SW 1271 (cell line): ENCODE measurements at regions not wholly inside any gene's neighbourhood (a gene's known extent, or its start where the extent isn't known, plus 50 kb on each side); places are given as distances from the start of the nearest gene placed in this dataset.
"Not testable (repeated sequence)": the region's sequence is repeated elsewhere in the genome, so short reads cannot be mapped to it uniquely, and the experiment has no call there.

ENCODE experiments used
- DNase-seq, 2 experiments: peaks; one replicate each; lab custom pipeline; 2025; lab: John Stamatoyannopoulos, UW

DNA sequence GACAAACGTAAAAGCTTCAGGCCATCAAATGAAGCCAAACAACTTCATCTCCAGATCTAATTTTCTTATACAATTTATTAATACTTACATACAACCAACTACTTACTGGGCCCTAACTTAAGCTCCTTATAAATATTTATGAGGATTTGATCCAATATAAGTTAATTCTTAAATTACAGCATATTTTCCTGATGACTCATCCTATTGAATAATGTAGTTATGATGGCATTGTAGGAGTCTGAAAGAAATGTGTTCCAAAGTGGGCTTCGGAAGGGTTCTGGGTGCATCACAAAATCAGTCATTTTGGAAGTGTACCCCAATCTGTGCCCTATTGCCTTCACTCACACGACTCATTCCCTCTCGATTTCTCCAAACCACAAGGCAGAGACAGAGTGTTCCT is 455.1 kb upstream of the CTSO start:
- DNase-seq: no peak

DNA sequence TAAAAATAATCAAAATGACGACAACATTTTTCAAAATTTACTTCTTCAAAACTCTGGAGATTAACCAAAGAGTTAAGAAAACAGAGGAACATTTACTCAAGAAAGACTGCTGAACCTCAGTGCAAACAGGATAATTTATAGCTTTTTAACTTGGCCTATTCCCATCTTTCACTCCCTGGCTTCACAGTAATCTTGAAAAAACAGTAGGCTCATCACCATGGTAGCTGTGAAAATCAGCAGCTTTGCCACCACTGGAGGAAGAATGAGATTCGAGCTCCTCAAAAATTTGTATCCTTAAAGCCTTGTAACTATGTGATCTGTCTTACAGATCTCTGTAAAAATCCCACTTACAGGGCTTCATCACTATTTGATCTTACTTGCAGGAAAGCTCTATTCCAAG is 447.7 kb upstream of the CTSO start:
- no peak for DNase-seq

DNA sequence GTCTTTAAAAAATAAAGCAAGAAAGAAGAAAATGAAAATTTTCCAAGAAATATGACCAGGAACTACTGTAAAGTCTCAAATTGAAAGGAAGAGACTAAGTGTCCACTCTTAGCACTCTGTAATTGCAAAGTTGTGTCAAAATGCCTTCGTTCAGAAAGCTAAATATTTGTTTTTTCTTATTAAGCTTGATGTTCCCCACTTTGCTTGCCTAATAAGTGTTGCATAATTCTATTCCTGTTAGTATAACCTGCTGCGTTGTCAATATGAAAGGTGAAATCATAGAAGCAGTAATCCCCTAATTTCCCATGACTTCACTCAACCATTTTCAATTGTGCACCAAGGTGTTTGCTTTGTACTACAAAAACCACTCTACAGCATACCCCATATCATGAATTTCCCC is 442.9 kb upstream of the CTSO start:
- DNase-seq: no peak

DNA sequence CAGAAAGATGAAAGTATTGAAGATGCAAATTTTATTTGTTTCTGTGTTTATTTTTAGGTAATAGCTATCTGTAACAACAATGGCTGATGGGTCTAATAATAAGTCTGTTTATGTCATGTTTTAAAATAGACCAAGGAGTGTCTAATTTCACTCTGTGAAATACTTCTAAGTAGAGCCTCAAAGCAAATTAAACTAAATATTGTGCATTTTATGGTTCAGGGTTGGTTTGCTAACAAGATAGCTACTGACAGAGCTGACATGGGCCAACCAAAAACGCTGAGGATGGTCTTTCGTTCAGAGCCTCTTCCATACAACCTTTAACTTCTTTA is 437.6 kb upstream of the CTSO start:
- no peak for DNase-seq

DNA sequence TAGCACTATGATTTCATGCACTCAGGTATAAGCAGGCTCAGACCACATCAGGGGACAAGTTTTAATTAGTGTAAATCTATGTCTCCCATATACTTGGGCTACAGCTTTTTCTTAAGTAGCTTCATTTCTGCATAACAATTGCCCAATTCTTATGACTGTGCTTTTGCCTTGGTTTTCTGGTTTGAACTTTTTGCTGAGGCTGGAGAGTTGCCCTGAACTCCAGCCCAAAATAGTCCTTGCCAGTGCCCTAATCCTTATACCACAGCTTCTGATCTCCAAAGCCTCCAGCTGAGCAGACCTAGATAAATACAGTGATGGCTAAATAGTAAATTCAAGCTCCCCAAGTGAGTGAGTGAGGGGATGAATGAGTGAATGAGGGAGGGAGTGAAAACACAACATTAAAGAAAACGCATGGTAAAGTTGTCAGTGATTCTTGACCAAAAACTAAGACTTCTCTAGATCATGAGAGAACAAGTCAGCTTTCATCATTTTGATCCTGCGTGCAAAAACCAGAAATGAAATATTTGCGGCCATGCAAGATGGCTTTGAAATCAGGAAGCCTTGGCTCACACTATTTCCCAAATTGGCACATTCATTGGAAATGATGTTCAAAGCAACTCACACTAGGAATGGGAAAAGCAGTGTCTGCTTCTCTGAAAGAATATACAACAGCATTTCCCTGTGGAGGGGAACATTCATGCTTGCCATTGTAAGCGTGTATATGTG is 437.1 kb upstream of the CTSO start:
- DNase-seq: no peak

DNA sequence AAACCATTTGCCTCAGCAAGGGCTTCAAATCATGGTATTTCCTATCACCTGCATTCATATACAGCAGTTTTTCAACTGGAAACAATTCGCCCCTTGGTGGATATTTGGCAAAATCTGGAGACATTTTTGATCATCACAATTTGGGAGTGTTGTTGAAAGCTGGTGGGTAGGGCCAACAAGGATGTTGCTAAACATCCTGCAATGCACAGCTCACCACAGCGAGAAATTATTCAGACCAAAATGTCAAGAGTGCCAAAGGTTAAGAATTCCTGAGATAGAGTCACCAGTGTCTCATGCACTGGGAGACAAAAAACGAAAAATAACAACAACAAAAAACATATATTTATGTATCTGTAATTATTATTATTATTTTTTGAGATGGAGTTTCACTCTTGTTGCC is 435.2 kb upstream of the CTSO start:
- DNase-seq: no peak

DNA sequence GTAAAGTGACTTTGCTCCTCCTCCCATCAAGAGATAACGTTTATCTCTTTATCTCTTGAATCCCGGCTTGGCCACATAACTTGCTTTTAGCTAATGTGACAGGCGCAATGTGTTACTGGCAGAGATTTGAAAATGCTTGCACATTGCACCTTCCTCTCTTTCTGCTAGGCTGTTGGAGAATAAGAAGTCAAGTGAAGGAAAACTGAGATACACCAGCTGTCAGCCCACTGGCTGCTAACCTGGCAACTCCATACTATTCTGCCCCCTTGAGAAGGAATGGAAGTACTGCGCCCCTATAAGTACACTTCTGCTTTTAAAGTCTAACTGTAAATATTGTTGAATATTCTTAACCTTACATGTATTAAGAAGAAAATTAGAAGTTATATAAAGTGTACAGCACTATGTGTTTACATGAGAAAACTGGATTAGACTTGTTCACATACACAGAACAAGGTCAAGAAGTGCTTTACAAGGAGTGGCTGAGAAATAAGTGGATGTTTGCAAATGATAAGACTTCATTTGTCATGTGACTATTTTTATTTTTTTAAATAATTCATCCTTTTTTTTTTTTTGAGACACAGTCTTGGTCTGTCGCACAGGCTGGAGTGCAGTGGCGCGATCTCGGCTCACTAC is 424.5 kb upstream of the CTSO start:
- DNase-seq: peak in 1 of 2 experiments; percentile 16

DNA sequence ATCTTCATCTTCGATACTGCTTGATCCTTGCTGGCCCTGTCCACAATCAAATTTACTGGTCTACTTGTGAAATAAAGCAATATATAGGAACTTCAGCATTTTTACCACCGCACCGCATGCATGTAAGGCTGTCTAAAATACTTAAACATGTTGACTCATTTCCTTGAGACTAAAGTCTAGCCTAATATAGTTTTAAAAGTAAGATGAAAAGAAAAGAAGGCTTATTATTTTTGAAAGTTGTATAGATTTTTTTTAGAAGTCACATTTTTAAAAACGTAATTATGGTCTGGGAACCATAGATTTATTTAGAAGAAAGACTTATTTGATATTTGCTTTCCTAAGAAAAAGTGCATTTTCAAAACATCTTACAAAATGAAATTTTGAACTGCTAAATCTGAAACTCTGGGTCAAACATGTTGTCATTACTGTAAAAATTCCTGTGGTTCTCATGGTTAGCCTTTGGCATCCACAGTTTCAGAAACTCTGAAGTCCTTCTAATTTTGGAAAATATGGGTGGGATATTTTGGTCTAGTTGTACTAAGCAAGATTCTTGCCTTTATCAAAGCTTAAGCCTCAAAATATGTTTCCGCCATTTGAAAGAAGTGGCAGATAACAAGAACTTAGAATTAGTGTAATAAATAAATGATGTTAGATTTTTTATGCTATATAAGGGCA is 423.5 kb upstream of the CTSO start:
- no peak for DNase-seq

DNA sequence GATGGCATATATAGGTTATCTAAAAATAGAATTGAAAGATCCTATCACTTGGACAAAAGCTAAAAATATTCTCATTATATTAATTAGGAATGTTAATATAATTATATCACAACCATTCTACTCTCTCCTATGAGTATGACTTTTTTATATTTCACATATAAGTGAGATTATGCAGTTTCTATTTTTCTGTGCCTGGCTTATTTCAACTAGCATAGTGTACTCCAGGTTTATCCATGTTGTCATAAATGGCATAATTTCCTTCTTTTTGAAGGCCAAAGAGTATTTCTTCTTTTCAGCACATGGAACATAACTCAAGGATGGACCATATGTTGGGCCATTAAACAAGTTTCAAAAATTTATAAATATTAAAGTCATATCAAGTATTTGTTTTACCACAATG is 421.2 kb upstream of the CTSO start:
- no peak for DNase-seq

DNA sequence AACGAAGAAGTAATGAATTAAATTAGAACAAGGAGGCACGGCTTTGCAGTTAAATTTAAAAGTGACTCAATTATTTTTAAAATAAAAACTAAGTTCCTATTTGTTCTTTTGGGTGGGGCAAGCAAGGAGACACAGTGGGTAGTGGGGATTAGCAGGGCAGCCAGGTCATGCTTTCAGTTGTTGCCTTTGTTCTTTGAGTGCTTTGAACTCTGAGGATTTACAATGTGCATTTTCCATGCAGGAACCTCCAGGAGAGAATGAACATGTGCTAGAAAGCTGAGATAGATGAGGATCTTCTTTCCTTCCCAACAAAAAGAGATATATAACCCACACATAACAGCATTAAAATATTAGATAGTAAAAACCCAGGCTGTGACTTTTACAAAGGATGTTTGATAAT is 420.4 kb upstream of the CTSO start:
- no peak for DNase-seq

DNA sequence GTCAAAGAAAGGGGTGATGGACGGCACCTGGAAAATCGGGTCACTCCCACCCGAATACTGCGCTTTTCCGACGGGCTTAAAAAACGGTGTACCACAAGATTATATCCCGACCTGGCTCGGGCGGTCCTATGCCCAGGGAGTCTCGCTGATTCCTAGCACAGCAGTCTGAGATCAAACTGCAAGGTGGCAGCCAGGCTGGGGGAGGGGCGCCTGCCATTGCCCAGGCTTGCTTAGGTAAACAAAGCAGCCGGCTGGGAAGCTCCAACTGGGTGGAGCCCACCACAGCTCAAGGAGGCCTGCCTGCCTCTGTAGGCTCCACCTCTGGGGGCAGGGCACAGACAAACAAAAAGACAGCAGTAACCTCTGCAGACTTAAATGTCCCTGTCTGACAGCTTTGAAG is 413.8 kb upstream of the CTSO start:
- DNase-seq: not testable (repeated sequence)

DNA sequence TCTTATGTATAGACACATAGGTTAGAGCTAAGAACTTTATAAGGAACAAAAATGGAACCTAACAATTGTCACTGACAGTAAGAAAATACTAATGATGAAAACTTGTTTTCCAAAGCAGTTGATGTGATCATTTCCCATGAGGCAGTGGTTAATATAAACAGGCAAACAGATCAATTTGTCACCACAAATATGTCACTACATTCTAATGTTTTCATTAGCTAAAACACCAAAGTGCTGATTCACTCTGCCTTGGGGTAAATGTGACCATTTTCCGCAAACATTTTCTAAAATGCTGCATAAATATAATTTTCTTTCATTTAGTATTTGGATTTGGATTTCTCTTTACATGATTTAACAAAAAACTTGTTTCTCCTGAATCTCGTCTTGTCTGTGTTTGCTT is 408.9 kb upstream of the CTSO start:
- no peak for DNase-seq

DNA sequence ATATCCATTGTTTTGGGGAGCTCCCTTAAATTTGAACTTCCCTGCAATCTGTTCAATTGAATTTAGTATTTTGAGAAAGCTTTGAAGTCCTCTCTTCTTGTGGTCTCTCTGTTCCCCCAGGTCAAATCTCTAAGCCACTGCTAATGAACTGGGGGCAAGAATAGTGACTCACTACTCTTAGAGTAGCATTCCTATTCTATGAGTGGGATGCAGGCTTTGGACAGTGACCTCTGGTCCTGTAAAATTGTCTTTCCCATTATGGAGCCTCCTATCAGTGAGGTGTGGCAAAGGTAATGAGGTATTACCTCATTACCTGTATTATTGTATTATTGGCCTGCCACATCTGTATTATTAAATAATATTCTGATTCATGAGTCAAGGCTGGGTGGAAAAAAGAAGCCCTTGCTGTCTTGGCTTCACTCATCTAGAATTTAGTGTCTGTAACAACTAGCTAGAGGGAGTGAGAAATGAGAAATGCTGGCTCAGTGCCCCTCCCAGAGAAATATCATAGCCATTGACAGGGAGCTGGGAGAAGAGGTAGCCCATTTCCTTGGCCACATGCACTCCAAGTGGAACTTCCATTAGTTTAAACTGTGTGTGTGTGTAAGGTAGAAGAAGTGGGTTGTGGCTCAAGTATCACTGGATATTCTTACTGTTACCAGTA is 393.9 kb upstream of the CTSO start:
- DNase-seq: peak in 1 of 2 experiments; percentile 1

DNA sequence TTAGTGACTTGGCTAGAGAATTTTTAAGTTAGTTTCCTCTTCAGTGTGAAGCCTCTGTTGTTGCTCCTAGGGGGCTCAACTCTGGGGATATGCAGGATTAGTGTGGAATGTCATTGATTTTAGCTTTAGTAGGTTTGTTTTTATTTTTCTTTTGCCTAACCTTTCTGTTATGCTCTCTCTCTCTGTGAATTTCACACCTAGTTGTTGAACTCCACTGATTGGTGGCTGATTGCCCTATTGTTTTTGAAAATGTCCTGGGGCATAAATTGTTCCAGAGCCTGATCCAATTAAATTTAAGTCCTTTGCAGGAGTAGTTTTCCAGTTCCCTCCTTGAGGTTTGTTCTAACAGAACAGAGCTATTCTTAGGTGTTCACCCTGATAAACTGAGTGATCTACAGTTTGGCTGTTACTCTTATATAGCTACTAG is 393.3 kb upstream of the CTSO start:
- no peak for DNase-seq

DNA sequence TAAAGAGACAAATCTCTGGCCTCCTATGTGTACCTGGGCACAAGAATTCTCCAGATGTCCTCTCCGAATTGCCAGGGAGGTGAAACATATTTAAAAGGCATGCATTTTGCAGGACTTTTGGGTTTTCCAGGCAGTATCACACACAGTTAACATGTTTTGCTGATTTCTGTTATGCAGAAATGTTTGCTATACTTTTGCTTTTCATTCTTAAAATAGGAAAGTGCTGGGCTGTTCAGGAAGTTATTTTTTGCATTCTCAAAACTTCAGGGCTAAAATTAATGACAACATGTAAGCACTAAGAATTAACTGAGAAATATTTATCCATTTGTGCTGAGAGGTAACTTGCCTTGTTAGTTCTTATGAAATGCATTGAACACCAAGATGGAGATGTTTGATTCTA is 390.7 kb upstream of the CTSO start:
- DNase-seq: no peak

DNA sequence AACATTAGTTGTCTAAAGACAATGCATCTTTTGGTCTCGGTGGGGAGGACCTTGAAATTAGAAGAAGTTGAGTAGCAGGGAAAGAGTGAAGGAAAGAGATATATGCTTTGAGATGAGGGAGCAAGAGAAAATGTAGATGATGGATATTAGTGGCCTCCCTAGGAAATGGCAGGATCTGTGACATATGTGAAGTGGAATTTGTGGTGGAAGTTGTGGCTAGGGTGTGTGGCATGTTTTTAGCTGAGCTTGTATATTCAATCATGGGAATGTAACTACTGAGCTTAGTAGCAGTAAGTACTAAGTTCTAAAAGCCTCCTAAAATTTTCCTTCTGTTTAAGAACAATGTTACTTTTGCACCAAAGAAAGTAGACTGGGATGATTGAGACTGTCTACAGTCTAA is 382.8 kb upstream of the CTSO start:
- DNase-seq: no peak

DNA sequence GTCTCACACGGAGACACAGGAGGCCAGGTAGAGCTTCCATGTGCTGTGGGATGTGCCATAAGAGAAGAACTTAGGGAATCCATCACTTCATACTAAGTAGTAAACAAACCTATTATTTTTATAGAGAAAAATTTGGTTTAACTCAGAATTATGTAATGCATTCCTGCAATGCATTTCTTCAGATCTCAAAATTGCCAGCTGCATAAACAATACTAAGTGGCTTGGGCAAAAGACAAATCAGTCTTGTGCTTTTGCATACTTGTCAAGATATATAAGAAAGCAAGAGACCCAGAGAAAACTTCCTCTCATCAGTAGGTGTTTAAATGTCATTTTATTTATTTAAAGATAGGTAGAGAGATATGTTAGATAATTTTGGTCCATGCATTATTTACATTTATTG is 382.1 kb upstream of the CTSO start:
- DNase-seq: no peak

DNA sequence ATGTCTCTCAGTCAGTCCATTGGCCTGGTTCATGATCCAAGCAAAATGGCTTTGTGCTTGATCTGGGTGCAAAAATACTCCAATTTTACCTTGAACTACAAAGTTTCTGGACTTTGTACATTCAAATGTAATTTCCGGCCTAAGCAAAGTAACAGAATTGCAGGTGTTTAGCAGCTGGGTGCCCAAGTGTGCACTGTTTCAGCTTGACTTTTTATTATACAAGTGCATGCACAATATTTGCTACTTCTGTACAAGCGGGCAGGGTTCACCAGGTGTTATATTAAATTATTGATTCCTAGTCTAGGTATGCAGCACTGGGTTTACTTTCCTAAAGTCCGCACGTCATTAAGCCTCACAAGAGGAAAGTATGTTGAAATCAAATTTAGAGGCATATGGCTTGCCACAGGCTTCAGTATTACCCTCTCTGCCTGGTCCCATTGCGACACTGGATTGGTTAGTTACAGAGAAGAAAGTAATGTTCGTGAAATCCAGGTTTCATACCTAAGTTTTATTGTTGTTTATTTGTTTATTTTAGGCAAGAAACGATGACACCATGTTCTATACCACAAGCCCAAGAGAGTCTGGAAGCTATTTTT is 376.9 kb upstream of the CTSO start:
- DNase-seq: no peak

DNA sequence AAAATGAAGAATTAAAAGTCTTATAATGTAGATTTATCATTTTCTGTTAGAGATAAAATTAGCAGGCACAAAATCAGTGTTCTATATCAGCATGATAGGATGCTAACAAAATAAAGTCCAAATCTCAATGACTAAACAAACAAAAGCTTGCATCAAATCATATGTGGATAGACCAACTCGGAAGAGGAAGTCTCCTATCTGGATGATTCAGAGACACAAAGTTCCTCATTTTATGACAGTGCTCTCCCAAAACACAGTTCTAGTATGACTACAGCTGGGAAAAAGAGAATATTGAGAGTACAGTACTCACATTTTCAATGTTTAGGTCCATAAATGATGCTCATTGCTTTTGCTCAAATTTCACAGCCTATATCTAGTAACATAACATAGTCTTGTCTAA is 376.1 kb upstream of the CTSO start:
- no peak for DNase-seq

DNA sequence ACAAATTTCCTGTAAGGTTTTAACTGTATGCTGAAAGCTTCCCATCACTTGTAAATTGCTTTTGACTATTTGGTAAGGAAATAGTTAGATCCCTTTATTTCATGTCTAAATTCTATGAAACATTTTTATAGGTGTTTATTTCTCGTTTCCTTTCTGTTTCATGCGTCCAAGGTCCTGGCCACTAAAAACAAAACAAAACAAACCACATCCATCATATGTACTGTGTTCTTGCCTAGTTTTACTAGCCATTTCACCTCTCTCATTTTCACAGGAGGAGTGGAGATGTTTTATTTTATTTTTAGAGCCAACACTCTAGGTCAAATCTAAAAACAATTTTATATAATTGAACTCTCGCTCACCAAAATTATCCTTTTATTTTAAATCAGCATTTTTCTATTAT is 375.2 kb upstream of the CTSO start:
- no peak for DNase-seq

DNA sequence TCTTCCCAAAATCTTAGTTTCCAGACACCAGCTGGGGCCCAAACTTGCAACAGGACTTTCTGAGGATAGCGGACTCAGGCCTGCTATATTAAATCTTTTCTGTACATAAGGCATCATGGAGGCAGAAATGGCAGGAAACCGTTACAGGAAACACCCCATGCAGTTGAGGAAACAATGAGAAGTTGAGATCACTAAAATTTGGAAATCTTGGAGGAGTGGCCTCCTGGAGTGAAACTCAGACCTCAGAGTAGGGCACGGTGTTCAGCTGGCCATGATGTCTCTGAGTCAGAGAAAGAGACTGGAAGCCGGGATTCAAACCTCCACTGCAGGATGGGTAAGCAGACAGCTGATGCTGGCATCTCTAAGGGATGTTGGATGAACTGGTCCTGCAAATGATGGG is 372.6 kb upstream of the CTSO start:
- DNase-seq: no peak

DNA sequence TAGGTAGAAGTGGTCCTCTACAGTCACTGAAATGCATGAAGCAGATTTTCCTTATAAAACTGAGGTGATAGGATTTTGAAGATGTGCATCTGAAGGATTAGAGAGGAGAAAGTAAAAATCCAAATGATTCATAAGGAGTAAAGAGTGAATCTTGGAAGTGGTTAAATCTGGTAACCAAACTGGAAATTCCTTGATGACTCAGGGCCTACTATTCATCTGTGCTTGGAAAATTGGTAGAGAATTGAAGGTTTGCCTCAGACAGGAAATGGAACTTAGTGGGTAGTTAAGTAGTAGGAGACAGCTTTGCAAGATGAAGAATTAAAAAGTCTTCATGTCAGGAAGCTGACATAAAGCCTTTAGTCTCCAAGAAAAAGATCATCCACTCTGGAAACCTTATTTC is 368.9 kb upstream of the CTSO start:
- DNase-seq: peak in 1 of 2 experiments; percentile 47

DNA sequence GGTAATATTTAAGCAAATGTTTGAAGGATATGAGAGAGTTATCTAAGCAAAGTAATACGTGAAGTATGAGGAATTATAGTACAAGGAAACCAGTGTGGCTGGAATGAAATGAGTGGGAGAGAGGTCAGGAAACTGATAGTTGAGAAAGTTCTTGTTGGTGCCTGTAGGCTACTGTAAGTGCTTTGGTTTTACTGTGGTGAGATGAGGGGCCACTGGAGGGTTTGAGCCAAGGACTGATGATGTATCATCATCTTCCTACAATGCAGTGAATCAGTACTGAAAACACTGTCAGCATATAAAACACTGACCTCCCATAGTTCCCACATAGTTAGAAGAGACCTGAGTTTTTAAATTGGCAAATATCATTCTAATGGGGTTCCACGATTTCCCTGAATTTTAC is 367.5 kb upstream of the CTSO start:
- no peak for DNase-seq
